Transverse colon (tissue), 4 donors: ENCODE measurements at regions not wholly inside any gene's neighbourhood (a gene's known extent, or its start where the extent isn't known, plus 50 kb on each side); places are given as distances from the start of the nearest gene placed in this dataset.

Experiments
- DNase-seq: peaks from one replicate; pipeline ENCODE4 v3.0.0-alpha.2; 2019
- H3K27ac ChIP-seq, 4 donors: fragments of 200-600 bp; sonication (generic); 2 replicates each; pipeline ENCODE4 v1.5.1; 2016 to 2018; ENCODE audit warnings: inconsistent platforms in 4 of 4
- H3K27me3 ChIP-seq: fragments of 200-600 bp; sonication (generic); 2 replicates; pipeline ENCODE4 v1.5.1; 2017; ENCODE audit warnings: inconsistent platforms
- H3K36me3 ChIP-seq, 4 donors: fragments of 200-600 bp; sonication (generic); 2 replicates each; pipeline ENCODE4 v1.5.1; 2017 to 2019; ENCODE audit warnings: inconsistent platforms in 4 of 4
- H3K4me1 ChIP-seq, 4 donors: fragments of 200-600 bp; sonication (generic); 2 replicates each; pipeline ENCODE4 v1.5.1; 2017 to 2020; ENCODE audit warnings: inconsistent platforms in 4 of 4
- H3K4me3 ChIP-seq, 4 donors: fragments of 200-600 bp; sonication (generic); 1 replicate in 1 of 4; 2 replicates in 3 of 4; pipeline versions ENCODE4 v1.5.1 to v1.6.1; 2017 to 2019; ENCODE audit warnings: inconsistent platforms in 4 of 4
- H3K9me3 ChIP-seq, 2 donors: fragments of 200-600 bp; sonication (generic); 2 replicates each; pipeline ENCODE4 v1.5.1; 2017 to 2019; ENCODE audit warnings: inconsistent platforms in 2 of 2
- EP300 ChIP-seq: sonication (generic); formaldehyde crosslinking; IDR thresholded peaks from one replicate; pipeline ENCODE4 v1.6.1; 2017; ENCODE audit warnings: antibody characterized with exemption, low read depth
- POLR2A ChIP-seq: fragments of 450-650 bp; IDR thresholded peaks from one replicate; pipeline ENCODE4 v1.6.1; 2016; ENCODE audit warnings: antibody characterized with exemption, mild to moderate bottlenecking, moderate library complexity
- POLR2AphosphoS5 ChIP-seq, 3 donors: sonication (generic); formaldehyde crosslinking; IDR thresholded peaks; one replicate each; pipeline ENCODE4 v1.6.1; 2016; ENCODE audit warnings: antibody characterized with exemption in 3 of 3
- WGBS, 2 donors: methylation state at CpG; one replicate each; pipeline ENCODE4 v1.1.5; 2018; ENCODE audit warnings: low coverage in 1 of 2; 5-methylcytosine and 5-hydroxymethylcytosine counted together
- in situ Hi-C, 4 donors: fragments of 200-750 bp; cut with MboI; loops; one replicate each; pipeline versions ENCODE4 v1.15.0 to v1.15.1; 2017; ENCODE audit warnings: low sequenced_read_pairs in 3 of 4, low pct_ligation_motif_present in 1 of 4, low pct_unique_long_range_greater_than_20kb in 1 of 4
- intact Hi-C: fragments of 100-400 bp; cut with DNase I; formaldehyde crosslinking; loops from one replicate; pipeline ENCODE4 v1.15.1; 2023; ENCODE audit warnings: low total_unique reads
- TF ChIP-seq, protein P1 (sequence below), 5 experiments: fragments of 200-600 bp in 3 of 5; fragments of 450-650 bp in 2 of 5; sonication (generic) in 3 of 5; IDR thresholded peaks; 1 replicate in 2 of 5; 2 replicates in 3 of 5; pipeline ENCODE4 v1.5.1; 2016 to 2017; ENCODE audit warnings: antibody characterized with exemption in 5 of 5, inconsistent platforms in 3 of 5, mild to moderate bottlenecking in 2 of 5, moderate library complexity in 1 of 5

DNA sequence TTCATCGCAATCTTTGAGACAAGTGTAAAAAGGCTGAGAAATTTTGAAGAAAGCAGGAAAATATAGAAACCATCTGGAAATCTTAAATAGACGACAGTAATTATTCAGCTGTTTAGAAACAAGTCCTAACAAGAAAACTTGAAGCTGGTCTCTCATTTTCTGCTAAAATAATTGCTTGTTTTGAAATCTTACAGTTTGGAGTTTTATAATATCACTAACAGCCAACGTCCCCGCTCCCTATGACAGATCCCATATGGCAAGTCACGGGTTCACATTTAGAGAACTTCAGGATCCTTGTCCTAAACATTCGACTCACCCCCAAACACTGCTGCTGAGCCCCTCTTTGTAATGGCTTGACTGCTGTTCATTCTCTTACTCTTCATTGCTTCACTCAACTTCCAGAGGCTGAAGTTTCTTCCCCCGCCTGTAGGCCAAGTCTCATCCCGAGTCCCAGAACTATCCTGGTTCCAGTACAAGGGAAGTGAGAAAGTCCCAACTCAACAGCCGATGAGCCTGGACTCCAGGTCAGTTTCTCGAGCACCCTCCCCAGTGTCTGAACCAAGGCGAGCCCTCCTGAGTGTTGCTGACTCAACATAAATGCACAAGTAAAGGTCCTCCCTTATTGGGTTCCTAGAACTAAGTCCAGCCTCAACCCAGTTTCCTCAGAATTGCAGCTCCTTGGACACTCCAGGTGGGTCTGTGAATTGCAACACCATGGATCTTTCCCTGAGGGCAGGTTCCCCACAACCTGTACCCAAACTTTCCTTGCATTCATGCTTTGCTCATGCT, 93.4 kb upstream of the BACE2 start:
- intact Hi-C loops (loop anchor here (10.0 kb wide), 1 partner anchor 60 kb away; no protein-coding TSS in a partner anchor), in situ Hi-C loops (loop anchor here (25.0 kb wide), 3 partner anchors 612 to 937 kb away; no protein-coding TSS in a partner anchor)
- H3K36me3 ChIP-seq, result no peaks in the 10 kb centered on the region
- 71 to 72% methylated on average over 6 to 11 of the region's 11 CpGs for WGBS, 2 donors
- H3K4me3 ChIP-seq, result no peak overlapping the region
- H3K9me3 ChIP-seq, result no peaks in the 10 kb centered on the region
- H3K27ac ChIP-seq, result no peak overlapping the region
- DNase-seq, result no peak
- no peaks in the 10 kb centered on the region for H3K4me1 ChIP-seq
- H3K27me3 ChIP-seq, result peaks cover 12% of the 10 kb centered on the region
- TF ChIP-seq POLR2AphosphoS5 (IDR thresholded peaks at IDR 0.05) (no peak), EP300 (no peak), POLR2A (no peak)
- TF ChIP-seq, protein P1, sequence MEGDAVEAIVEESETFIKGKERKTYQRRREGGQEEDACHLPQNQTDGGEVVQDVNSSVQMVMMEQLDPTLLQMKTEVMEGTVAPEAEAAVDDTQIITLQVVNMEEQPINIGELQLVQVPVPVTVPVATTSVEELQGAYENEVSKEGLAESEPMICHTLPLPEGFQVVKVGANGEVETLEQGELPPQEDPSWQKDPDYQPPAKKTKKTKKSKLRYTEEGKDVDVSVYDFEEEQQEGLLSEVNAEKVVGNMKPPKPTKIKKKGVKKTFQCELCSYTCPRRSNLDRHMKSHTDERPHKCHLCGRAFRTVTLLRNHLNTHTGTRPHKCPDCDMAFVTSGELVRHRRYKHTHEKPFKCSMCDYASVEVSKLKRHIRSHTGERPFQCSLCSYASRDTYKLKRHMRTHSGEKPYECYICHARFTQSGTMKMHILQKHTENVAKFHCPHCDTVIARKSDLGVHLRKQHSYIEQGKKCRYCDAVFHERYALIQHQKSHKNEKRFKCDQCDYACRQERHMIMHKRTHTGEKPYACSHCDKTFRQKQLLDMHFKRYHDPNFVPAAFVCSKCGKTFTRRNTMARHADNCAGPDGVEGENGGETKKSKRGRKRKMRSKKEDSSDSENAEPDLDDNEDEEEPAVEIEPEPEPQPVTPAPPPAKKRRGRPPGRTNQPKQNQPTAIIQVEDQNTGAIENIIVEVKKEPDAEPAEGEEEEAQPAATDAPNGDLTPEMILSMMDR (IDR thresholded peaks at IDR 0.05), result no peak

DNA sequence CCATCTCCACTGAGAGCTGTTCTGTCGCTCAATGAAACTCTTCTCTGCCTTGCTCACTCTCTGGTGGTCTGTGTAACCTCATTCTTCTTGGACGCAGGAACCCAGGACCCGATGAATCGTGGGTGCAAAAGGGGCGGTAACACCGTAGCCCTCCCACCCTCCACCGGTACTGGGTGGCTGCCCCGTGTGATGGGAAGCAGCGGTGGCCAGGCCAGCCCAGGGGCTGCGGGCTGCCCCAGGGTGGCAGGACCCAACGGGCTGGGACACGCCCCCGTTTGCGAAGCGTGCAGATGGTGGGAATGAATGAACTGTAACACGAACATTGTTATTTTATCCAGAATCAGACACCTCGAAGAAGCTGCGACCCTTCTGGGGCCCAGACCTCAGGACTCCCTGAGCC, 92.3 kb upstream of the BACE2 start:
- TF ChIP-seq POLR2AphosphoS5 (IDR thresholded peaks at IDR 0.05) (no peak), EP300 (no peak), POLR2A (no peak)
- TF ChIP-seq, protein P1 (IDR thresholded peaks at IDR 0.05), result no peak
- no peak overlapping the region for H3K27ac ChIP-seq
- DNase-seq, result no peak
- WGBS, 2 donors, result 93 to 96% methylated on average over 17 to 18 of the region's 18 CpGs
- no peaks in the 10 kb centered on the region for H3K9me3 ChIP-seq
- H3K36me3 ChIP-seq, result no peaks in the 10 kb centered on the region
- in situ Hi-C loops (no loop called here), intact Hi-C loops (loop anchor here (10.0 kb wide), 1 partner anchor 59 kb away; no protein-coding TSS in a partner anchor)
- peaks cover 3% of the 10 kb centered on the region for H3K27me3 ChIP-seq
- no peaks in the 10 kb centered on the region for H3K4me1 ChIP-seq
- H3K4me3 ChIP-seq, result no peak overlapping the region

DNA sequence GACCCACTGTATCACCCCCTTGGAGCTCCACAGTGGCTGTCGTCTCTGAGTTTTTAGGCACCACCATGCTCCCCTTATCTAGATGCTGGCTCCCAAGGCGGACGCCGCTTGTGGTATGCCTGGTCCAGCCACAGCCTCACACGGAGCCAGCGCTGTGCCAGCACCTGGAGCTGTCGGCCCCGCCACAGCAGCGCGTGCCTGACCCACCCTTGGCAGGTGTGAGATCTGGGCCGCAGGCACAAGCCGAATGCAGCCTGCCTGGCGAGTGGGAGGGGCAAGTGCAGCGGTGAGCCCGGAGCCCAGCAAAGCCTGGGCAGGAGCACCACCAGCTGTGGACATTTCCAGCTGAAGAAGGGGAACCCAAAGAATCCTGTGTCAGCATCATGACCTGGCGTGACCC, 91.9 kb upstream of the BACE2 start:
- intact Hi-C loops, result loop anchor here (10.0 kb wide), 1 partner anchor 59 kb away; no protein-coding TSS in a partner anchor

DNA sequence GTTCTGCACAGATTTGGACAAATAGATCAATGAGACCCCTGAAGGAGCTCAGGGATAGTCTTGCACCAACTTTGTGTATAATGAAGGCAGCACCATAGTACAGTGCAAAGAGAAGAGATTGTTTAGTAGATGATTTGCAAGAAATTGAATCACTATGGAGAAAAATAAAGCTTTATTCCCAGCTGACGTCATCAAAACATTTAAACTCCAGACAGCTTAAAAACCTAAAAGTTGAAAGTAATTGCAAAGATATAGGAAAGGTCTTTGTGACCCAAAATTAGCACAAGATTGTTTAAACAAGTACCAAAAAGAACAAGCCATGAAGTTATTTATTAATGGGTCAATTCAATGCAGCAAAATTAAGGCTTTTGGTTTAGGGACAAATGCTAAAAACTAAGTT, 88.8 kb upstream of the BACE2 start:
- H3K9me3 ChIP-seq, result no peaks in the 10 kb centered on the region
- H3K4me1 ChIP-seq, result no peaks in the 10 kb centered on the region
- peaks cover 6% of the 10 kb centered on the region for H3K27me3 ChIP-seq
- H3K36me3 ChIP-seq, result no peaks in the 10 kb centered on the region
- DNase-seq, result no peak
- 50 to 63% methylated on average over 1 of the region's 1 CpG for WGBS, 2 donors
- in situ Hi-C loops (no loop called here), intact Hi-C loops (loop anchor here (10.0 kb wide), 1 partner anchor 56 kb away; no protein-coding TSS in a partner anchor)
- no peak overlapping the region for H3K4me3 ChIP-seq
- no peak overlapping the region for H3K27ac ChIP-seq
- no peak for TF ChIP-seq POLR2AphosphoS5 (IDR thresholded peaks at IDR 0.05)

More for the DNA sequence above, 91.9 kb upstream of the BACE2 start:
- no peak for DNase-seq
- TF ChIP-seq POLR2A (no peak), EP300 (no peak), POLR2AphosphoS5 (IDR thresholded peaks at IDR 0.05) (no peak)
- TF ChIP-seq, protein P1 (IDR thresholded peaks at IDR 0.05), result no peak
- Histone ChIP-seq H3K4me1 (no peaks in the 10 kb centered on the region), H3K4me3 (no peak overlapping the region), H3K9me3 (no peaks in the 10 kb centered on the region), H3K36me3 (no peaks in the 10 kb centered on the region), H3K27me3 (no peaks in the 10 kb centered on the region), H3K27ac (no peak overlapping the region)
- in situ Hi-C loops, result no loop called here
- WGBS, 2 donors, result 84% methylated on average over 16 of the region's 16 CpGs; no CpG with 5 or more reads in 1 of the 2 donors
